IPS-NIHi11 (cell line): ENCODE measurements at regions not wholly inside any gene's neighbourhood (a gene's known extent, or its start where the extent isn't known, plus 50 kb on each side); places are given as distances from the start of the nearest gene placed in this dataset.
"Not testable (repeated sequence)": the region's sequence is repeated elsewhere in the genome, so short reads cannot be mapped to it uniquely, and the experiment has no call there.

Experiments
- DNase-seq: peaks from one replicate; pipeline ENCODE4 v3.0.0; 2012; ENCODE audit warnings: mixed read lengths, low spot score

DNA sequence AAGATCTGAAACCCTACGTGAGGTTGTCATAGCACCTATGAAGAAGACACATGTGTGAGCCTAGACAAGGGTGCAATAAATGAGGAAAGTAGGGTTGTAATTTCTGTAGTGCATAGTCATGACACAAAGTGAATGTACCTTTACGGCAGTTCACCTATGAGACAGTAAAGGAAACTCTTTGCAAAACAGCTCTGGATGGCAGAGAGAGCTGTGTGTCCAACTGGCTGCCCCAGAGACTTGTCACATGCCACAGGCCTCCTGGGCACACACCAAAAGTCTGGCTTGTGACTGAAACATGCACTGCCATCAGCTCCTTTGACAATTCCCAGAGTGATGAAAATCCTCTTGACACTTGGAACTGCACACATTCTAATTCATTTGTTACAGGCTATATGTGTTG is 90.7 kb upstream of the NAMPT start:
- DNase-seq = no peak

DNA sequence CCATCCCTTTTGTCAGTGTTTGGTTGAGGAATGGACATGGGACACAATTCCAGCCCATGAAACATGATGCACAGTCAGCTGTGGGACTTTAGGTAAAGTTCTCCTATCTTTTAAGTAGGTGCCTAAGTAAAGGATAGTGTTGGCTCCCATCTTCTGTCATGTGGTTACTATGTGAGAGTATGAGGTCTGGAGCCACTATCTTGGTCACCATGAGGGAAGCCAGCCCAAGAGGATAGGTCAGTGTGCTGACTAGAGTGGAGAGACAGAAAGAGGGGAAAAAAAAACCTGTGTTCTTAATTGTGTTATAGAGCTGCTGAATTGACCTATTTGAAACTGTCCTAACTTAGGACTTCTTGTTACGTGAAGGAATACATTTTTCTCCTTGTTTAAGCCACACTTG is 89.7 kb upstream of the NAMPT start:
- DNase-seq = no peak

DNA sequence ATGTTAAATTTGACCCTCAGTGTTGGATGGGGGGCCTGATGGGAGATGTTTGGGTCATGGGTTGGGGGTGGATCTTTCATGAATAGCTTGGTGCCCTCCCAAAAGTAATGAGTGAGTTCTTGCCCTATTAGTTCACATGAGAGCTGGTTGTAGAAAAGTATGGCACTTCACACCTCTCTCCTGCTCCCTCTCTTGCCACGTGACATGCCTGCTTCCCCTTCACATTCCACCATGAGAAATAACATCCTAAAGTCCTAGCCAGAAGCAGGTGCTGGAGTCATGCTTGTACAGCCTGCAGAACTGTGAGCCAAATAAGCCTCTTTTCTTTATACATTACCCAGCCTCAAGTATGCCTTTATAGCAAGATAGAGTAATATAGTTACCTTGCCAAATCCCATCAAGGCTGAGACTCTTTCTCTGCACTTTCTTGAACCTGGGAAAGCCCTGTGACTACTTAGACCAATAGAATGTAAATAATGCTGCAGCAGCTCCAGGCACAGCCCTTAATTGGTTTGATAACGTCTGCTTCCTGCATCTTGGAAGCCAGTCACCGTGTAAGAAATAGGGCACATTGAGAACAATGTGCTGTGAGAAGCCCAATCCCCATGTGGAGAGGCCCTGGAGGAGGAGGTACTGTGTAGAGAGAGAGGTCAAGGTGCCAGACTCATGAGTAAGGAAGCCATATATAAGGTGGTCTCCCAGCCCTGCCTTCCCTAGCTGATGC is 88.0 kb upstream of the NAMPT start:
- DNase-seq = no peak

DNA sequence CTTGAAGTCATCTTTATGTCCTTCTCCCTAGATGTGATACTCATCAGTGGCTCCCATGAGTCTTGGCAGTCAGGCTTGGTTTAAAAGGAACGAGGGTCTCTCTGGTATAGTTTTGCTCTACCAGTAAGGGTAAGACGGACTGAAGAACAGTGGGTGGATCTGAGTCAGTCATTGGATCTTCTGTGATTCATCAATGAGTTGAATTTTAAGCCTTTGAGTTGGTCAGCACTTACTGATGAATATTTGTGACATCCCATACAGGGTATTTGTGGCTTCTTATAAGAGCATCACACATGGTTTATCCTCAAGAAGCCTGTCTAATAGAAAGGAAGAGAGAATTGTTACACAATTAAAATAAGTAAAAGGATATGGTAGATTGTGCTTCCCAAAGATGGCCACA is 87.3 kb upstream of the NAMPT start:
- no peak for DNase-seq

DNA sequence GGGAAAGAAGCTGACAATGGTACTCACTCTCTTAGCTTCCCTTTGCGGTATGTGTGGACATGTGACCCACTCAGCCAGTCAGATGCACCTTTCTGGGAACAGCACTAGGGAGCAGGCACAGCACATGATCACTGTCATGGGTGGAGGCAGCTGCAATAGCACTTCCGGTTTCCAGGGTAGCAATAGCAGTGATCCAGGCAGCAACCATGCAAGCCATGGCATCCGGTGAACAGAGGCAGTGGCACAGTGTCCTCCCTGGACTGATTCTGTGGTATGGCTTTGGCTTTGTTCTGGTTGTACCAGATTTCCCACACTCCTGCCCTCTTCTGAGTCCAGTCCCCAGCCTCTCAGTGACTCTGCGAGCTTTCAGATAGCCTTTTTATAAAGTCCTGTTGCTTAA is 86.8 kb upstream of the NAMPT start:
- no peak for DNase-seq

DNA sequence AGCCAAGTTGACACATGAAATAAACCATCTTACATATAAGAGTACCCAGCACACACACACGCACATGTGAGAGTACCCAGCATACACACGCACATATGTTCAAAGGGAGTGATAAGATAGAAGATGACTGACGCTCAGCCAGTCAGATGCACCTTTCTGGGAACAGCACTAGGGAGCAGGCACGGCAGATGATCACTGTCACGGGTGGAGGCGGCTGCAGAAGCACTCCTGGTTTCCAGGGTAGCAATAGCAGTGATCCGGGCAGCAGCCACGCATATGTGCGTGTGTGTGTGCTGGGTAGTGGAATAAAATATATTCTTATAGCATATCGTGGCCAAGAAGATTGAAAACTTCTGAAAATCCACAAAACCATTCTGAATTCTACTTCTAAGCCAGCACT is 85.8 kb upstream of the NAMPT start:
- DNase-seq = no peak

DNA sequence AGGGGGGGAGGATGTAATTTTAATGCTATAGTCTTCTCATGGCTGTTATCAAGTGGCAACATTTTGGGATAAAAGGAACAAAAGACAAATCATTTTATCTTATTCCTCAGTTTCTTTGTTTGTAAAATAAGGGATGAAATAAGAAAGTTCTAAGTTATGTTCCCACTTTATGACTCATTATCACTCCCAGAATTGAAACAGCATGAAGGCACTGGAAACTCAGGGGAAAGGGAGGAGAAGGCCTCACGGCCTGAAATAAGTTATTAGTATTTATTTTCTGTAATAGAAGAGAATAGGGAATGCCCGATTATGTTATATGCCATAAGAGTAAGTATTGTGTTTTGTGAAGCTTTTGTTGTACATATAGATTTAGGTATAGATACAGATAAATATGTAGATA is 85.0 kb upstream of the NAMPT start:
- DNase-seq = no peak

DNA sequence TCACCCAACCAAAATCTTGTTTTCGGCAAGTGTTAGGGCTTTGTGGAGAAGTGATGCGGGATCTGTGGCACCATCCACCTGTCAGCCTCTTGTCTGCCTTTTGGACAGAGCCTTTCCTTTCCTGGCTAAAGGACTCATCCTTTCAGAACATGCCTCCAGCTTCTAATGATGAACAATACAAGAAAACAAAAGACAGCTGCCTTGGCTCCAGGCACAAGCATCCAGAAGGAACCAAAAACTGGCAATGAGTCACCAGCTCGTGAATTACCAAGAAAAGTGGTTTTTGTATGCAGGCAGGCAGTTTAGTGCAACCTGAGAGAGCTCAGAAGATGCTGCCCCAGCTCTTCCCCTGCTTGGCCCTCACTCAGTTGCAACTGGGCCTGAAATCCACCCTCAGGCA is 84.6 kb upstream of the NAMPT start:
- DNase-seq = no peak

DNA sequence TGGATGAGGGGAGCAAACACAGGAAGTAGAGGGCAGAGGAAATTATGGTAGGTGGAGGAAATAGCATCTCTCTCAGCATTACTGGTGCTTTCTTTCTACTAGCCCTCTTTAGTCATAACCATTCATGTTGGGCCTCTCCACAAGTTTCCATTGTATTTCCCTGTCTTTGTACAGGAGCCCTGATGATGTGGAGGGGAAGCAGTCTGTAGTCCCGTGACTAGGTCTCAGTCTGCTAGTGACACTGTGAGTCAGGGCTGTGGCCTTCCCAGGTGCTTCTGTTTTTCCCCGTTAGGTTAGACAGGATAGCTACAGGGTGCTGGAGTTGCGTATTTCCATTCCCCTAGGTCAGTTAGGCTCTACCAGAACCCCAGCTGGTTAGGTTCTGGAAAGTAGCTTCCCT is 82.9 kb upstream of the NAMPT start:
- DNase-seq = no peak

DNA sequence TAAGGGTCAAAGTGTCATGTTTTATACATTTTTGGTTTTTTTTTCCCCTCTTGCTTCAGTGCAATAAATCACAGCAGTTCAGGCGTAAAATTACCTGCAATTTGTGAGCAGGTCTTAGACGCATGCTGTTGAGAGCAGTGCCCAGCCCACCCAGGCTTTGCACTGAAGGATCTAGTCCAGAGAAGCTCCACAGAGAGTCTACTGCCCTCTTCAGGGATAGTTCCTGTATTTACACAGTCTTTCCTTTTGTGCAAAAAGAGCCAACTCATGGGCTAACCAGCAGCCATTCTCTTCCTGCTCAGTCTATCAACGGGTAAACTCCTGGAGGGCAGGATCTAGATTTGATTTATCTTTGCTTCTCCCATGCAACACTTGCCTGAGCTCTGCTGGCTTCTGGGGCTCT is 82.2 kb upstream of the NAMPT start:
- DNase-seq = peak; percentile 48

DNA sequence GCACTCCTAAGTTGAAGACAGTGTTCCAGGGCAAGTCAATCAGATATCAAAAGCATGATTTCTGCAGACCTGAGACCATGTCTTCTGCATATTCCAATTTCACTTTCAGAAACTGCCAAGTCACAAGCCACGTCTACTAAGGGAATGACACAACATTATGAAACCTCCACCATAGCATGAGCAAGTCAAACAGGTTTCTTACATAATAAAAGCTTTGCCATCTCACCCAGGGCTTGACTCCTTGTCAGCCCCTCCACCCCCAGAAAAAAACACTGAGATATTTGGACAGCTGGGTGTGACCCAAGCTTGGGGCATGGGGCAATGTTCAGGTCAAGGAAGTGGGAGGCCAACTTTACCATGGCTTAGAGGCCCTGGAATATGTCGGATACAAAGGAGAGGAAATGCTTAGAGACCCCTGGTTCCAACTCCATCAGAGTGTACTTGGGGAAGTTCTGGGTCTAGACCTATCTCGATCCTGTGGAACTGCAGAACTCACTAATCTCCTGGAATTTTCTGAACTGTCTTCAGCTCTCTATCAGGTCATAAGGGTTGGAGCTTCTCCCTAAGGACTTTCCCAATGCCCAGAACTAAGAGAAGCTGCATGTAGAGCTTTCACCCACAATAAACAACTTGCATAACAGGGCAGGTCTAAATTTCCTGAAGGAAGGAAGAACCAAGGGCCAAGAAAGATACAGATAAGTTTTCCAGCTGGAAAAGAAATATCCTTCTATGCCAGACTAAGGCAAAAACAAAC is 80.6 kb upstream of the NAMPT start:
- no peak for DNase-seq

DNA sequence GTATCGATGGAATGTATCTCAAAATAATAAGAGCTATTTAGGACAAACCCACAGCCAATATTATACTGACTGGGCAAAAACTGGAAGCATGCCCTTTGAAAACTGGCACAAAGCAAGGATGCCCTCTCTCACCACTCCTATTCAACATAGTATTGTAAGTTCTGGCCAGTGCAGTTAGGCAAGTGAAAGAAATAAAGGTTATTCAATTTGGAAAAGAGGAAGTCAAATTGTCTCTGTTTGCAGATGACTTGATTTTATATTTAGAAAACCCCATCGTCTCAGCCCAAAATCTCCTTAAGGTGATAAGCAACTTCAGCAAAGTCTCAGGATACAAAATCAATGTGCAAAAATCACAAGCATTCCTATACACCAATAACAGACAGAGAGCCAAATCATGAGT is 77.7 kb upstream of the NAMPT start:
- not testable (repeated sequence) for DNase-seq

DNA sequence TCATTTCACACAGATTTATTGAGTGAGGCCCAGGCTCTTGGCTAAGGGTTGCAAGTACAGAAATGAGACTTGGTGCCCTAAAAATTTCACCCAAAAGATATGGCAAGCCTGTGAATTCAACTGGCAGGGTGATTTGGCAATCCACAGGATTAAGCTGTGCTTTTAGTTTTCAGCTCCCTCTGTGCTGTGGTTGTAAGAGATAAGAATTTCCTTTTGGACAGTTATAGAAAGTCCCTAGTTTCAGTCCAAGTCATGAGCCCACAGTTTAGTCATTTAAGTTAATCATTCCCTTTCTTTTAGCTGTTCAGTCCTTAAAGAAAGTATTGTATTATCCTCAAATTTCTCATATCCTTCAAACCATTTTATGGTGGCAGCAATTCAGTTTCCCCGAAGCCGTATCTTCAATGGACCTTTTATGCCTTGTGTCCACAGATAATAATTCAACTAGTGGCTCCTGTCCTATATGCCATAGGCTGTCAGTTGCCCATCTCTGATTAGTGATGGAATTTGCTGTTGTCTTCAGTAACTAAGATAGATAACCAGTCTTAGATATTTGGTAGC is 73.4 kb upstream of the NAMPT start:
- DNase-seq = no peak

DNA sequence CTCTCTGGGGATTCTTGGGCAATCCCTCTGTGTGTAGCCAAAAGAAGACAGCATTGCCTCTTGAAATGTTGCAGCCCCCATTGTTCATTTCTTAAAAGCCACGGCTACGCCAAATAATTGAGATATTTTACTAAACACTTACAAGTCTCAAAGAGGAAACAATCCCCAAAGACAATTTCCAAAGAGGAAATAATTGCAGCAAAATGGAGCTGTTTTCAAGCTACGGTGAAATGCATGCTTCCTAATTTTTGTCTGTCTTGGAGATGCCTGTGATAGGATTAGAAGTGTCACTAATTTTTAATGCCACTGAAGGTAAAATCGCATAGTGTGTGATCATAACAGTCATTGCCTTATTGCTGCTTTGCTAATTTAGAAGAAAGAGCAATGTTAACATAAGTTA is 72.9 kb upstream of the NAMPT start:
- DNase-seq = no peak

DNA sequence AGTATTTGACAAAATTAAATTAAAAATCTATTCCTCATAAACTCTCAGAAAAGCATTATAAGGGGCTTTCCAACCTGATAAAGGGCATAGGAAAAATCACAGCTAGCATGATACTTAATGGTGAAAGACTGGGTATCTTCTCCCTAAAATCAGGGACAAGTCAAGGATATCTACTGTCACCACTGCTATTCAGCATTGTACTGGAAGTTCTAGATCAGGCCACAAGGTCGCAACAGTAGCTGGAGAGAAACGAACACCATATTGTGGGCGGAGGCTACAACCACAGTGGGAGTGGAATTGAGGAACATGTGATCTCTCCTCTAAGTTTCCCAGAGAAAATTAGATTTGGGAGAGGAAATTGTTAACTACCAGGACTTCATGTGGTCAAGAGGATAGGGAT is 70.0 kb upstream of the NAMPT start:
- no peak for DNase-seq

DNA sequence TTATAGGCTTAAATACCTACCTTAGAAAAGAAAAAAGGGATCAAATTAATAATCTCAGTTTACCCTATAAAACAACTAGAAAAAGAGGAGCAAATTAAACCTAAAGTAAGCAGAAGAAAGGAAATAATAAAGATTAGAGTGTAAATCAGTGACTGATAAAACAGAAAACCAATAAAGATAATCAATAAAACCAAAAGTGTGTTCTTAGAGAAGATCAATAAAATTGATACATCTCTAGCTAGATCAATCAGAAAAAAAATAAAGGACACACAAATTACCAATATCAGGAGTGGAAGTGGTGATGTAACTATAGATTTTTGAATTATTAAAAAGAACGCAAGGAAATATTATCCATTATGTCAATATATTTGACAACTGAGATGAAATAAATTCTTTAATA is 69.2 kb upstream of the NAMPT start:
- no peak for DNase-seq

DNA sequence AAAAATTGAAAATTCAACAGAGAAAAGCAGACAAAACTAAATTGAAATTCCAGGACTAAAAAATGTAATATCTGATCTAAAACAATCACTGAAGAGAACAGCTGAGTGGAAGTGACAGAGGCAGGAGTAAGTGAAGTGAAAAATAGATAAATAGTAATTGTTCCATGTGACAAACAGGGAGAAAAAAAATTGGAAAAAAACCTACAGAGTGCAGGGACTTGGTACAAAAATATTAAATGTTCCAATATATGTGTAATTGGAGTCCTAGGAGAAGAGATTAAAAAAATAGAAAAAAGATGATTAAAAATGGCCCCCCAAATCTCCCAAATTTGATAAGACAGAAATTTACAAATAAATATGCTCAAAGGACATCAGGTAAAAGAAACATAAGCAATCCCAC is 63.4 kb upstream of the NAMPT start:
- no peak for DNase-seq

DNA sequence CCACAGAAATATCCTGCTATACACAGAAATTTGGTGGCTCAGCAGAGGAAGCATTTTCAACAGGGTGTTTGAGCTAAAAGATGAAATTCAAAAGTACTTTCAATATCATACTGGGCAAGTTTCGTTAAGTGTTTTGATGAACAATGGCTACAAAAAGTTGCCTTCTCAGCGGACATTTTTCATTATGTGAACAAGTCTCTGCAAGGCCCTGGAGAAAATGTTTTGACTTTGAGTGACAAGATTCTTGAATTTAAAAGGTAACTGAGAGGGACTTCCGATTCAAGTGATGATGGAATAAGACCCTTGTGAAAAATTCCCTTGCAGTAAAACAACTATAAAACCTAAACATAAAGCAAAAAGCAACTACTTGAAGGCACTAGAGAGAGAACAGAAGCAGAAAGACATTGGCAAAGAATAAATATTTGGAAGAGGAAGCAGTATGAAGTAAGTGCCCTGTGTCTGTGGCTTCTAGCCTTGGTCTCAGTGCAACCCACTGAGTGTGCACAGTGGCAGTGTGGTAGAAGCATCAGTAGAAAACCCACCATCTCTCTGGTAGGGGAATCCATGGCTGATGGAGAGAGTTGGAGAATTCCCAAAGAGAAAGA is 62.5 kb upstream of the NAMPT start:
- DNase-seq = no peak

DNA sequence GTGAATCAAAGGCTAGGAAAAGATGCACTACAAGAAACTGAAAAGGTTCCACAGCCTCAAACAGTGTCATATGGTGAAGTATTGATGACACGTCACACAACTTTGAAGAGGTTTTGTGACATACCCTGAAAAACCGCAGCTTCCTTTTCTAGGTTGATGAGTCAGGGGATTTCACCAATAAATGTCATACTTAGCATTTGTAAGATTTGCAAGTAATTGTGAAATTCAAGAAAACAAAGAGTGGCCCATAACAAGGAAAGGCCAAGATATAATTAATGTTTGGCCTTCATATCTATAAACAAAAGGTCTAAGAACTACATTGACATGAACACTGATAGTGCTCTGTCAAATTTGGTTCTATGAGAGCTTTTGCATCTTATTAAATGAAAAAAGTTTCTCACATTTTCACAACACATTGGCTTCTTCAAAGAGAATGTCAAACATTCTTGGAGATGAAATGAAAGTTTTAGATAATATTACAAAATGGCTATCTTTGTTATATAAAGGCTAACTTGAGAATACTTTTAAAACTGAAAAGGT is 62.0 kb upstream of the NAMPT start:
- no peak for DNase-seq

DNA sequence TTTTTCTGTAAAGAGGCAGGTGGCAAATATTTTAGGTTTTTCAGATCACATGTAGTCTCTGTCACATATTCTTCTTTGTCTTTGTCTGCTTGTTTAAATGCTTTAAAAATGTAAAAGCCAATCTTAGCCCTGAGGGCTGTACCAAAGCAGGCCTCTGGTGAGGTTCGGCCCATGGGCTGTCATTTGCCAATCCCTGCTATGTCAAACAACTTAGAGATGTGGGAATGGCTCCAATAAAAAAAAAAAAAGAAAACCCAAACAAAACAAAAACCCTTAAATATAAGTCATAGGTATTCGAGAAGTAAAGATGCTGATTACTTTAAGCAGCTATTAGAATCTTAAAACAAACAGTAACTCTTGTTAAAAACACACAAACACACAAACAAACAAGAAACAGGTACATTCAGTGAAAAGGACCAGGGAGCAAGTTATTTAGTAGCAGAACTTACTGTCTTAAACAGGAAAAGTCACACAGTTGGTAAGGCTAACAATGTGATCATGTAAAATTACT is 61.4 kb upstream of the NAMPT start:
- DNase-seq = no peak

DNA sequence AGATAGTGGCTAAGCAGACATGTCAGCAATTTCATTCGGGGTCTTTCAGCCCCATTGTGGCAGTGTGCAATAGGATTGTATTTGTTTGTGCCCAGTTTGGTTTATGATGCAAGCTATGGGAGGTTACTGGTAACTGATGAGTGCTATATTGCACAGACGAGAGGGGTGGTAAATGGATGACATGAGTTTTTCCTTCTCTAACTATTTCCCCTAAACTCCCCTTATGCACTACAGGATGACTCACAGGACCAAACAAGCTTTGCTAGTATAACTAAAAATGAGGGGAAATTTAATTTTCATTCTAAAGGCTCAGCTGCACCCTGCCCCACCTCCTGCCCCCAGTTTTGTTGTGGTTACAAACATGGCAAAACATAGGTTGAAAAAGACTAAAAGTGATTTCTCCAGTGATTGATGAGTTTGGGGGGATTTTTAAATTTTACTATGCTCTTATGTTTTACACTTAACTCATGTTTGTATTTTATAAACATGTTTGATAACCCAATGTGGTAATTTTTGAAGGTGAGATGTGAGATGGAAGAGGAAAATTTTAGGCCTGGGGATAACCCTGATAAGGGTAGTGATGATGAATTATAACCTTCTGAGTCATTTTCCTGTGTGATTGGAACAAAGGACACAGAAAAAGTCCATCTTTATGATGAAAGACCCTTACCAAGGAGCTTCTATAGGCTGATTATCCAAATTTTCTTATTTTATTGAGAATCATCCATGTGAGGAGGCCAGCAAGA is 60.8 kb upstream of the NAMPT start:
- DNase-seq = no peak

DNA sequence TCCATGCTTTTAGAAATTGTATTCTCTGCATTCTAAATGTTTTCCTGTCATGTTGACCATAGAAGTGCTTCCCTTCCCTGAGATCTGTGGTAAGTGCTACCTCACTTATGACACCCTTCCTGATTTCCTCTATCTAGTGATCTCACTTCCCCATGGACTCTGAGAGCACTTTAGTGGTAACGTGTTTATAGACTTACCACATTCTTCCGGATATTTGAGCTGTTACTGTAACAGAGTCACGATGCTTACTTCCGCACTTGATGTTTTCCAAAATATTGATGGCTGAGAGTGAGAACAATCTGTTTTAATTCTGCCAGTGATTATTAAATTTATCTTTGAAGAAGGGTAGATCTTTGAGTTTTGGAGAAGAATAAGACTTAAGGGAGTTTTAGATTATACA is 60.1 kb upstream of the NAMPT start:
- no peak for DNase-seq
